ENCODE measurements at regions not wholly inside any gene's neighbourhood (a gene's known extent, or its start where the extent isn't known, plus 50 kb on each side); places are given as distances from the start of the nearest gene placed in this dataset.

DNA sequence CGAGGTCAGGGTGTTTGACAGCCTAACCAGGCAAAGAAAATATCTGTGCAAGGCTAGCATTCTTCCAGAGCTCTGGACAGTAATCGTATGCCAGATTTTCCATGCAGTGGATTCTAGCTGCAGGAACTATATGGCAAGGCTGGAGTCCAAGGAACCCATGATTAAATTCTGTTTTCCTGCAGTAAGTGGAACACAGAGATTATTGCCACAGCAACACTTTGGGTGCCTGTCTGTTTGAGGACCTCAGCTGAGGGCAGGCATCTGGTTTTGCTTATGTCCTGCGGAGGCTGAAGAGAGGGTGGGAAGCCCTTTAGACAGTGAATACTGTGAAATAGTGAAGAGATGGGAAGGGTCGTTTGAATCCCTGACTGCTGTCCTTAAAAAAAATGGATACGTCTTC, 104.4 kb downstream of the DAD1 start:
- Histone ChIP-seq H3K4me1 (ENCODE audit: control insufficient read depth, insufficient read depth, low read length) (peaks cover 1% of the 10 kb centered on the region; the same call in 1 of the 2 replicates), H3K27me3 (ENCODE audit: control insufficient read depth, insufficient read depth, low read length) (no peaks in the 10 kb centered on the region), H3K27ac (ENCODE audit: low read length) (no peak overlapping the region), H3K9me3 (ENCODE audit: control insufficient read depth, insufficient read depth, low read length) (no peaks in the 10 kb centered on the region), H3K4me3 (ENCODE audit: low read length) (no peak overlapping the region), H3K36me3 (ENCODE audit: control insufficient read depth, insufficient read depth, low read length) (no peaks in the 10 kb centered on the region)
- no peak for DNase-seq (ENCODE audit: low read depth, low spot score)
- WGBS (ENCODE audit: insufficient coverage, insufficient read length): no CpG with 5 or more reads among the region's 5 CpGs

GRCh38 chr14:22483863-22484593, 105.0 kb downstream of the DAD1 start:
- no CpG with 5 or more reads among the region's 10 CpGs for WGBS (ENCODE audit: insufficient coverage, insufficient read length)
- H3K36me3 ChIP-seq (ENCODE audit: control insufficient read depth, insufficient read depth, low read length): no peaks in the 10 kb centered on the region
- no peak overlapping the region for H3K27ac ChIP-seq (ENCODE audit: low read length)
- DNase-seq (ENCODE audit: low read depth, low spot score): no peak
- peaks cover 1% of the 10 kb centered on the region; the same call in 1 of the 2 replicates for H3K4me1 ChIP-seq (ENCODE audit: control insufficient read depth, insufficient read depth, low read length)
- H3K9me3 ChIP-seq (ENCODE audit: control insufficient read depth, insufficient read depth, low read length): no peaks in the 10 kb centered on the region
- H3K4me3 ChIP-seq (ENCODE audit: low read length): no peak overlapping the region
- H3K27me3 ChIP-seq (ENCODE audit: control insufficient read depth, insufficient read depth, low read length): no peaks in the 10 kb centered on the region

GRCh38 chr14:22482782-22483553, 106.1 kb downstream of the DAD1 start:
- Histone ChIP-seq H3K27ac (ENCODE audit: low read length) (no peak overlapping the region), H3K9me3 (ENCODE audit: control insufficient read depth, insufficient read depth, low read length) (no peaks in the 10 kb centered on the region), H3K4me3 (ENCODE audit: low read length) (no peak overlapping the region), H3K36me3 (ENCODE audit: control insufficient read depth, insufficient read depth, low read length) (no peaks in the 10 kb centered on the region), H3K4me1 (ENCODE audit: control insufficient read depth, insufficient read depth, low read length) (peaks cover 1% of the 10 kb centered on the region; the same call in 1 of the 2 replicates), H3K27me3 (ENCODE audit: control insufficient read depth, insufficient read depth, low read length) (no peaks in the 10 kb centered on the region)
- no peak for DNase-seq (ENCODE audit: low read depth, low spot score)
- no CpG with 5 or more reads among the region's 6 CpGs for WGBS (ENCODE audit: insufficient coverage, insufficient read length)

- Histone ChIP-seq H3K36me3 (ENCODE audit: control insufficient read depth, insufficient read depth, low read length) (no peaks in the 10 kb centered on the region), H3K27me3 (ENCODE audit: control insufficient read depth, insufficient read depth, low read length) (no peaks in the 10 kb centered on the region), H3K4me3 (ENCODE audit: low read length) (no peak overlapping the region), H3K9me3 (ENCODE audit: control insufficient read depth, insufficient read depth, low read length) (no peaks in the 10 kb centered on the region), H3K4me1 (ENCODE audit: control insufficient read depth, insufficient read depth, low read length) (peaks cover 1% of the 10 kb centered on the region; the same call in 1 of the 2 replicates), H3K27ac (ENCODE audit: low read length) (no peak overlapping the region)
- WGBS (ENCODE audit: insufficient coverage, insufficient read length): no CpG with 5 or more reads among the region's 8 CpGs
- DNase-seq (ENCODE audit: low read depth, low spot score): no peak
Observed at GRCh38 chr14:22482085-22482694, 106.8 kb downstream of the DAD1 start.

GRCh38 chr14:22481546-22481945, 107.5 kb downstream of the DAD1 start:
- Histone ChIP-seq H3K27ac (ENCODE audit: low read length) (no peak overlapping the region), H3K4me3 (ENCODE audit: low read length) (no peak overlapping the region), H3K36me3 (ENCODE audit: control insufficient read depth, insufficient read depth, low read length) (no peaks in the 10 kb centered on the region), H3K27me3 (ENCODE audit: control insufficient read depth, insufficient read depth, low read length) (no peaks in the 10 kb centered on the region), H3K4me1 (ENCODE audit: control insufficient read depth, insufficient read depth, low read length) (peaks cover 1% of the 10 kb centered on the region; the same call in 1 of the 2 replicates), H3K9me3 (ENCODE audit: control insufficient read depth, insufficient read depth, low read length) (no peaks in the 10 kb centered on the region)
- no CpG with 5 or more reads among the region's 4 CpGs for WGBS (ENCODE audit: insufficient coverage, insufficient read length)
- no peak for DNase-seq (ENCODE audit: low read depth, low spot score)

- Histone ChIP-seq H3K9me3 (ENCODE audit: control insufficient read depth, insufficient read depth, low read length) (no peaks in the 10 kb centered on the region), H3K4me3 (ENCODE audit: low read length) (no peak overlapping the region), H3K36me3 (ENCODE audit: control insufficient read depth, insufficient read depth, low read length) (no peaks in the 10 kb centered on the region), H3K27ac (ENCODE audit: low read length) (no peak overlapping the region), H3K4me1 (ENCODE audit: control insufficient read depth, insufficient read depth, low read length) (peaks cover 1% of the 10 kb centered on the region; the same call in 1 of the 2 replicates), H3K27me3 (ENCODE audit: control insufficient read depth, insufficient read depth, low read length) (no peaks in the 10 kb centered on the region)
- DNase-seq (ENCODE audit: low read depth, low spot score): no peak
- WGBS (ENCODE audit: insufficient coverage, insufficient read length): no CpG with 5 or more reads among the region's 3 CpGs
Observed at GRCh38 chr14:22479776-22480464, 109.1 kb downstream of the DAD1 start.

GRCh38 chr14:22479132-22479531, 109.9 kb downstream of the DAD1 start:
- Histone ChIP-seq H3K9me3 (ENCODE audit: control insufficient read depth, insufficient read depth, low read length) (no peaks in the 10 kb centered on the region), H3K27ac (ENCODE audit: low read length) (no peak overlapping the region), H3K36me3 (ENCODE audit: control insufficient read depth, insufficient read depth, low read length) (no peaks in the 10 kb centered on the region), H3K4me1 (ENCODE audit: control insufficient read depth, insufficient read depth, low read length) (peaks cover 1% of the 10 kb centered on the region; the same call in 1 of the 2 replicates), H3K27me3 (ENCODE audit: control insufficient read depth, insufficient read depth, low read length) (no peaks in the 10 kb centered on the region), H3K4me3 (ENCODE audit: low read length) (no peak overlapping the region)
- WGBS (ENCODE audit: insufficient coverage, insufficient read length): no CpG with 5 or more reads among the region's 6 CpGs
- DNase-seq (ENCODE audit: low read depth, low spot score): no peak

DNA sequence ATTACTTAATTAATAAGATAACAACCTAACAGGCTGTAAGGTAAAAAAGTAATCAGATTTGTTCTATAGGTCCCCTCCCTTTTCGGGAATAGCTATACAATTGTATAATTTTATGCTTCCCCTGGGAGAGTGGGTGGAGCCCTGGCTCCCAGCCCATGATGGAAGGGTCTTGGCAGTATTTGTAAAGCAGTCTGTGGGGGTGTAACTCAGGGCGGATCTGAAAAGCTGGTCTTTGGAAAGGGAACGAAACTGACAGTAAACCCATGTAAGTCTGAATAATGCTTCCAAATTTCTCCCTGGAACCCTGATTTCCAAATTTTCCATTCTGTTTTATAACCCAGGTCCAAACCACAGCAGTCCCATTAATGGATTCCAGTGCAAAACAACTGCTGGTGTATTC, 110.4 kb downstream of the DAD1 start:
- no peak overlapping the region for H3K27ac ChIP-seq (ENCODE audit: low read length)
- H3K27me3 ChIP-seq (ENCODE audit: control insufficient read depth, insufficient read depth, low read length): no peaks in the 10 kb centered on the region
- DNase-seq (ENCODE audit: low read depth, low spot score): no peak
- H3K36me3 ChIP-seq (ENCODE audit: control insufficient read depth, insufficient read depth, low read length): no peaks in the 10 kb centered on the region
- H3K9me3 ChIP-seq (ENCODE audit: control insufficient read depth, insufficient read depth, low read length): no peaks in the 10 kb centered on the region
- peaks cover 1% of the 10 kb centered on the region; the same call in 1 of the 2 replicates for H3K4me1 ChIP-seq (ENCODE audit: control insufficient read depth, insufficient read depth, low read length)
- WGBS (ENCODE audit: insufficient coverage, insufficient read length): no CpG with 5 or more reads among the region's 3 CpGs
- H3K4me3 ChIP-seq (ENCODE audit: low read length): no peak overlapping the region

DNA sequence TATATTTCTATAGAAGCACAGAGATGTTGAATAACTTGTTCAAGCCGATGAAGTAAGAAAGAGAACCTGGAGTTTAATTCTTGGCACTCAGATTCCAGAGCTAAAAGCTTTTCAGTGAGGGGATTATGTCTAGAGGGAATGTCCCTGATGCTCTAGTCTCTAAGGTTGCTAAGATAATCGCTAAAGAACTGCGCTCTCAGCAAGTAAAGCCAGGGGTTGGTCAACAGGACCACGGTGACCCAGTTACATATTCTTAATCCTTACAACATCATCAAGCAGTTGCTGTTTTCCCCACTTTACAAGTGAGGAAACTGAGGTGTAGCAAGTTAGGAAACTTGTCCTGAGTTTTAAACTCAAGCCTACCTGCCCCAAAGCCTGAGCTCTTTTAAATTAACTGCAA, 110.8 kb downstream of the DAD1 start:
- no peak overlapping the region for H3K27ac ChIP-seq (ENCODE audit: low read length)
- no peaks in the 10 kb centered on the region for H3K36me3 ChIP-seq (ENCODE audit: control insufficient read depth, insufficient read depth, low read length)
- no peak overlapping the region for H3K4me3 ChIP-seq (ENCODE audit: low read length)
- WGBS (ENCODE audit: insufficient coverage, insufficient read length): no CpG with 5 or more reads among the region's 4 CpGs
- no peaks in the 10 kb centered on the region for H3K9me3 ChIP-seq (ENCODE audit: control insufficient read depth, insufficient read depth, low read length)
- DNase-seq (ENCODE audit: low read depth, low spot score): no peak
- no peaks in the 10 kb centered on the region for H3K27me3 ChIP-seq (ENCODE audit: control insufficient read depth, insufficient read depth, low read length)
- peaks cover 1% of the 10 kb centered on the region; the same call in 1 of the 2 replicates for H3K4me1 ChIP-seq (ENCODE audit: control insufficient read depth, insufficient read depth, low read length)

GRCh38 chr14:22477569-22478194, 111.3 kb downstream of the DAD1 start:
- Histone ChIP-seq H3K36me3 (ENCODE audit: control insufficient read depth, insufficient read depth, low read length) (no peaks in the 10 kb centered on the region), H3K27me3 (ENCODE audit: control insufficient read depth, insufficient read depth, low read length) (no peaks in the 10 kb centered on the region), H3K4me1 (ENCODE audit: control insufficient read depth, insufficient read depth, low read length) (peaks cover 3% of the 10 kb centered on the region), H3K4me3 (ENCODE audit: low read length) (no peak overlapping the region), H3K9me3 (ENCODE audit: control insufficient read depth, insufficient read depth, low read length) (no peaks in the 10 kb centered on the region), H3K27ac (ENCODE audit: low read length) (no peak overlapping the region)
- no CpG with 5 or more reads among the region's 5 CpGs for WGBS (ENCODE audit: insufficient coverage, insufficient read length)
- DNase-seq (ENCODE audit: low read depth, low spot score): no peak

Data from iPS DF 6.9 (cell line).